GM18502 (cell line): ENCODE measurements at regions not wholly inside any gene's neighbourhood (a gene's known extent, or its start where the extent isn't known, plus 50 kb on each side); places are given as distances from the start of the nearest gene placed in this dataset.

Source experiments
- ATAC-seq: cut with Tn5 transposase; IDR thresholded peaks from one replicate; pipeline ENCODE4 v1.9.1; 2021; ENCODE audit warnings: mild to moderate bottlenecking; ENCODE audit not compliant: unreplicated experiment, poor library complexity

- no peak for ATAC-seq
Observed at GRCh38 chr10:78260141-78260540, 226.5 kb downstream of the RPS24 start.

DNA sequence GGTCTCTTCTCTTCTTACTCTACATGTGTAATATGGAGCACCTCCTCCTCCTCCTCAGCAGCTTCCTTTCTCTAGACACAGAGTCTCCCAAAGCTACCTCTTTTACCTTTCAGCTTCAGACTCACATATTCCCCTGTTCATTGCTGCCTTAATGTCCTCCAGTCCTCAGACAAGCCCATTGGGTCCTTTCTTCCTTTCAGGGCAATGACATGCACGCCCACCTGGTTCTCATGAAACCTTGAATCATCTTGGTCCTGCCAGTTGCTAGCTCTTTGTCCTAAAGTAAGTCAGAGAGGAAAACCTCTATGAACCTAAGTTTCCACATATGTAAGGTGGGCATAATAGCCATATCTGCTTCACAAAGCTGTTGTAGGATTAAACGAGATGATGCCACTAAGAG lies 227.0 kb downstream of the RPS24 start:
- ATAC-seq = no peak

DNA sequence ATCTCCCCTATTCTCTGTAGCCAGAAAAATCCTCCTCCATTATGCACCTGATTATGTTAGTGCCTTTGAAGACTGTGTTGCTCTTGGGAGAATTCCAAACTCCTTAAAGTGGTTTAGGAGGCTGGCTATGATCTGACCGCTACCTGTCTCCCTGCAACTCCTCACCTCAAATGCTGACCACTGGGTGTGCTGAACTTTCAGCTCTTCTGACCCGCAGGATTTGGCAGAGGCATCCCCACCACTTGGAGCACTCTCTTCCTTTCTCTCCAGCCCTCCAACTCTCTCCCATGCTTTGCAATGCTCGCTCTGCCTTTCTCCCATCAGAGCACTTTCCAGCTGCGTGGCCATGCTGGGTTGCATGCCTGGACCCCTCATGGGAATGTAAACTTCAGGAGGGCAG lies 227.6 kb downstream of the RPS24 start:
- no peak for ATAC-seq

- ATAC-seq = no peak
Observed at GRCh38 chr10:78262860-78263259, 229.2 kb downstream of the RPS24 start.

- no peak for ATAC-seq
Observed at GRCh38 chr10:78263521-78263988, 229.9 kb downstream of the RPS24 start.

DNA sequence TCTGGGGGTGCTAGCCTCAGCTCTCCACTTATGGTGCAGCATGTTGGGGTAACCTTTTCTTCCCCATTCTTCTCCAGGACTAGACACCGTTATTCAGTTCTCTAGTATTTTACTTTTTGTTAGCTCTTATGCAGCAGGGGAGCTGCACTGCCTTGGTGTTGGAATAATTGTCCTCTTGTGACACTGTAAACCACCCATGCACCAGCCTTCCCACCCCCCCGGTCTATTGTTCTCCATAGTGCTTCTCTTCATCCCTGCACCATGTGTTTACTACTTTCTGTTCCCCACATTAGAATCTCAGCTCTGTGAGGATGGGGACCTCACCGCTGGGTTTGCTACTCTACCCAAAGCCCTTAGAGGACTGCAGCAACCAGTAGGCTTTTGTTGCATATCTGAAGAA lies 230.7 kb downstream of the RPS24 start:
- ATAC-seq = no peak

DNA sequence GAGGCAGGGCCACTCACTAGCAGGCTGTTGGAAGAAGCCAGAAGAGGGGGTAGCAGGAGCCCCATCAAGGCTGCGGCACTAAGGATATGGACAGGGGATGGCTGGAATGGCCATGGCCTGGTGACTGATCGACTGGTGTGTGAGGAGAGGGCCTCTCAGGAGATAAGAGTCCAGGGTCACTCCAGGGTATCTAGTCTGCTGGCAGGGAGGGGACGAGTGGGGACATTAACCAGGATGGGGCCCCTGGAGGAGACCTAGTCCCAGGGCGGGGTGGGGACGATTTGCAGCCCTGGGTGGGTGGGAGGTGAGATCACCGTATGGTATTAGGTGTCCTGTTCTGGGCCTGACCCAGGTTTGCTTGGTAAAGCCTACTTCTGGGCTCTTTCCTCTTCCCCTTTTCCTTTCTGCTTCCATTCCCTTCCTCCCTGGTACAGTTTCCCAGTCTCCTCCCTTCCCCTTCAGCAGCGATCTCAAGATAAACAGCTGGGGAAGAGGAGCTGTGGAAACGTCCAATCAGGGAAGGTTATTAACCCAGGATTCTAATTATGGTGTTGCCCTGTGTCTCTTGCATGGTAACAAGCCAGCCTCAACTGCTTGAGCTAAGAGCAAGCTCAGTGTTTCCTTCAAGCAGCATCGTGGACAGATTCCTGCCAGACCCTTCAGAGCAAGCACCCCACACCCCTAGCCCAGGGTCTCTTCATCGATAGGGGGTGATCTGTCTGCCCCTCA lies 233.2 kb downstream of the RPS24 start:
- no peak for ATAC-seq

DNA sequence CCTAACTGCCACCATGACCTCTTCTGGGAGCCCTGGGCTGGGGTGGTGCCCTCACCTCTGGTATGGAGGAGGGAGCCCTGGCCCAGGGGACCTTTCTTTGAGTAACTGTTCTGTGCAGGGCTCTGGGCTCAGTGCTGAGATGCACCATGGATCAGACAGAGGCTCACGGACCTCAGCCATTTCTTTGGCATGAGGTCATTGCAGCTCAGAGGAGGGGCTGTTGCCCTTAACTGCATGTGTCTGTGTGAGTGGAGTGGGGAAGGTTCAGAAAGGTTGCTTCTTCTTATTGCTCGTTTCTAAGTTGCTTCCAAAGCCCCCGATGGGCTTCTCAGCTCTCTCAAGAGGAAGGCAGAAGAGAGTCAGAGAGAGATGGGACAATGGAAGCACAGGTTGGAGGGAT lies 233.9 kb downstream of the RPS24 start:
- ATAC-seq = no peak

DNA sequence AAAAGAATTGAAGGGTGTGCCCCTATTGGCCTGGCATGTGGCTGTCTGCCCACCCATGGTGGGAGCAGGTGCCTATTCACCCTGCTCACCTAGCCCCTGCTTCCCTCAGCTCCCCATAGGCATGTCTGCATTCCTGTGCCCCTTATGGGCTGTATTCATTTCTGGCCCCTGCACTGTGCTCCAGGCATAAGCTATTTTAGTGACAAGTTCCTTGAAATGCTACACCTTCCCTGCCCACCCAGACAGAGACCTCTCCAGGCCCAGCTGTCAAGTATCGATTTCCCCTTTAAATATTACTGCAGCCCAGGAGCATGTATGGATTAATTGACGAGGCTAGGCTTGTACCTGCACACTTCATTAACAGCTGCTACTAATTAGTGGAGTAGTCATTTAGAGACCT lies 235.4 kb downstream of the RPS24 start:
- ATAC-seq = no peak

DNA sequence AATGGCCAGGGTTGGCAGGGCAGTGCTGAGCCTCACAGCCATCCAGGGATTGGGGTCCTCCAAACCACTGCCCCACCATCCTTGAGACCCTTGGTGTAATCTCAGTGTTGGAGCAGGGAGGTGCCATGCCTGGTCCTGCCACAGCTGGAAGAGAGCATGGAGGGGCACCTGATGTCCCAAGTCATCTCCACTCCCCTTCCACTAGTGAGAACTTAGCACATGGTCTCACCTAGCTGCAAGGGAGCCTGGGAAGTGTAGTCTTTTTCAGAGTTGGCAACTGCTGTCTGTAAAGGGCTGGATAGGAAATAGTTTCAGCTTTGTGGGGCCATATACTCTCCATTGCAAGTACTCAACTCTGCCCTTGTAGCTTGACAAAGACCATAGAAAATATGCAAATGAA lies 238.7 kb downstream of the RPS24 start:
- no peak for ATAC-seq

GRCh38 chr10:78274491-78274890 lies 240.8 kb downstream of the RPS24 start:
- ATAC-seq = no peak

- no peak for ATAC-seq
Observed at GRCh38 chr10:78276139-78276538, 242.5 kb downstream of the RPS24 start.

- ATAC-seq = no peak
Observed at GRCh38 chr10:78277314-78278057, 243.8 kb downstream of the RPS24 start.

GRCh38 chr10:78278058-78278404 lies 244.4 kb downstream of the RPS24 start:
- ATAC-seq = no peak

DNA sequence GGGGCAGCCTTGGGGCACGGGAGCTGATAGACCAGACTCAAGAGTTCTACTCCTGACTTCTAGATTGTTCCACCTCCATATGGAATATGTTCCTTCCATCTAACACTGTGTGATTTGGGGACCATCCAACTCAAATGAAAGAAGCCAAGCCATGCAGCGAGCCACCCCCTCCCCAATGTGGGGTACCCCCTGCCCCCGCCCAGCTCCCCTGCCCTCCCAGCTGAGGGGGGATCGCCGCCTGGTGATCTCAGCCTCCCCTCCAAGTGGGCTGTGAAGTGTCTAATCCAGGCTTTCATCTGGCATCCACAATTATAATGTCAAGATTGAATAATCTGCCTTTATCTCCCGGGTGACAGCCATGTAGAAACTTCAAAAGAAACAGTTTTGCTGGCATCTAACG lies 246.1 kb downstream of the RPS24 start:
- no peak for ATAC-seq

GRCh38 chr10:78280604-78281003 lies 246.9 kb downstream of the RPS24 start:
- no peak for ATAC-seq

DNA sequence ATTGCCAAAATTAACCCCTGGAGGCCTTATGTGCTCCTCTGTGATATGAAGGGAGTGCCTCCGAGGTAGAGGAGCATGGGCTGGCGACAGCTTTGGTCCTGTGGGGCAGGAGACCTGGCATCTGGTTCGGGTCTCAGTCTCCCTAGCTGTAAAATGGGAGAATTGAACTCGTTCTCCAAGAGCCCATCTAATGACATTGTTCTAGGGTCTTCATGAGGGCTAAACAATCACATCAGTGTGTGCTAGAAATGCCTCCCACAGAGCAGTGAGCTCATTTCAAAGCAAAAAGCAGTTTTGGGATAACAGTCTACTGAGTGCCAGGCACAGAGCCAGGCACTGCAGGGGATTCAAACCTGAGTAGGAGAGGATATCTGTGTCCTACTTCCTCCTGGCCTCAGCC lies 248.0 kb downstream of the RPS24 start:
- no peak for ATAC-seq

DNA sequence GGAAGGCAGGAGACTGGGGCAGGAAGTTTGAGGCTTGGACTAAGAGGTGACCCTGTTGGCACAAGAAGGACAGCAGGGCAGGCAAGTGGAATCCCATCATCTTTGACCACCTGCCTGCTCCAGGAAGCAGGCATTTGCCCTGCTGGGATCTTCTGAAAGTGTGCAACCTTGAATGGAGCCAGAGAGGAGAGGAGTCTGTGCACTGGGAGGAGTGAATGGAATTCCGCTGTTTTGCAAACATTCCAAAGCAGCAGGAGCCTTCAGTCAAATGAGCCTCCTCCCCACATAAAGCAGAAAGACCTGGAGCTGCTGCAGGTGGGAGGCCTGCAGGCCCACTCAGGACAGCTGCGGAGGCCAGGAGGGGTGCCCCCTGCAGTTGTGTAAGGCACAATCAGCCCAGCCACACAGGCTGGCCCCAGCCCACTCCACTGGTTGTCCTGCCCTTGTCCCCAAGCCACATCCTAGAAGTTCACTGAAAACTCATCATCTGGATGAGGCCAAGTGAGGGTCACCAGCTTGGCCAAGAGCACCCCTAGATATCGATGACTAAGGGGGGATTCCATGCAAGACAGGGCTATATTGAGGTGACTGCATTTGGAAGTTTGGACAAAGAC lies 249.5 kb downstream of the RPS24 start:
- ATAC-seq = no peak

DNA sequence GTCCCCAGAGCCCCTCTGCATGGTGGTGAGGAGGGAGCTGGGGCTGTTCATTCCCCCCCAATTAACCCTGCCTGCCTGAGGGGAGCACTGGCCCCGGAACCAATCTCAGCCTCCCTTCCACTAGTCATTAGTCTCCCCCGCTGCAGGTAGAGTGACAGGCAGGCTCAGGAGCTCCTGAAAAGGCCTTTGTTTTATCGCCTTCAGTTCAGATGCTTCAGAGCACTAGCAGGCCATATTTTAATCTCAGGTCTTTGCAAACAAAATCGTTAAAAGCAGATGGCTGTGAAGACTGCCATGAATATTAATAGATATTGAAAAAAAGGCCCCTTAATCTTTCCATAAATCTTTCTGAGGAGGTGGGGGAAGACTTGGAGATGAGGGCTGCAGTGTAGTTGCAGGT lies 250.7 kb downstream of the RPS24 start:
- no peak for ATAC-seq

- no peak for ATAC-seq
Observed at GRCh38 chr10:78285226-78285625, 251.6 kb downstream of the RPS24 start.

GRCh38 chr10:78286186-78286585 lies 252.5 kb downstream of the RPS24 start:
- no peak for ATAC-seq

GRCh38 chr10:78286668-78287067 lies 253.0 kb downstream of the RPS24 start:
- ATAC-seq = no peak
